Transverse colon (tissue), 4 donors: ENCODE measurements at regions not wholly inside any gene's neighbourhood (a gene's known extent, or its start where the extent isn't known, plus 50 kb on each side); places are given as distances from the start of the nearest gene placed in this dataset.

Source experiments
- CTCF ChIP-seq, 5 experiments: fragments of 200-600 bp in 3 of 5; fragments of 450-650 bp in 2 of 5; sonication (generic) in 3 of 5; IDR thresholded peaks; 1 replicate in 2 of 5; 2 replicates in 3 of 5; pipeline ENCODE4 v1.5.1; 2016 to 2017; ENCODE audit warnings: antibody characterized with exemption in 5 of 5, inconsistent platforms in 3 of 5, mild to moderate bottlenecking in 2 of 5, moderate library complexity in 1 of 5
- POLR2A ChIP-seq: fragments of 450-650 bp; IDR thresholded peaks from one replicate; pipeline ENCODE4 v1.6.1; 2016; ENCODE audit warnings: antibody characterized with exemption, mild to moderate bottlenecking, moderate library complexity
- POLR2AphosphoS5 ChIP-seq, 3 donors: sonication (generic); formaldehyde crosslinking; IDR thresholded peaks; one replicate each; pipeline ENCODE4 v1.6.1; 2016; ENCODE audit warnings: antibody characterized with exemption in 3 of 3

GRCh38 chr16:50440531-50440930 is 71.7 kb upstream of the BRD7 start:
- TF ChIP-seq POLR2A (no peak), POLR2AphosphoS5 (IDR thresholded peaks at IDR 0.05) (no peak), CTCF (IDR thresholded peaks at IDR 0.05) (no peak)
